ENCODE measurements at regions not wholly inside any gene's neighbourhood (a gene's known extent, or its start where the extent isn't known, plus 50 kb on each side); places are given as distances from the start of the nearest gene placed in this dataset.

- no peak for TF ChIP-seq CTCF (conservative IDR thresholded peaks at IDR 0.05; ENCODE audit: low read depth, low read length)
- TF ChIP-seq RFX5 (IDR thresholded peaks at IDR 0.05; ENCODE audit: low read depth, low read length) = no peak
- no peak for TF ChIP-seq RAD21 (IDR thresholded peaks at IDR 0.05; ENCODE audit: low read length)
- TF ChIP-seq MAFK (IDR thresholded peaks at IDR 0.05; ENCODE audit: low read depth, low read length) = no peak
- no peak for TF ChIP-seq SMC3 (IDR thresholded peaks at IDR 0.05; ENCODE audit: low read depth, low read length)
- TF ChIP-seq POLR2A (IDR thresholded peaks at IDR 0.05; ENCODE audit: low read depth, low read length) = no peak
- no peak for TF ChIP-seq MAZ (IDR thresholded peaks at IDR 0.05; ENCODE audit: borderline replicate concordance, low read depth, low read length)
- no peak for TF ChIP-seq USF2 (IDR thresholded peaks at IDR 0.05; ENCODE audit: low read depth, low read length)
- no peak for TF ChIP-seq CEBPB (IDR thresholded peaks at IDR 0.05; ENCODE audit: low read depth, low read length)
- TF ChIP-seq BHLHE40 (IDR thresholded peaks at IDR 0.05; ENCODE audit: low read depth, low read length) = no peak
Measured at GRCh38 chr14:87829543-87829942, 163.4 kb downstream of the GALC start.

Data from IMR-90 (cell line).